HG02870 (cell line): ENCODE measurements at regions not wholly inside any gene's neighbourhood (a gene's known extent, or its start where the extent isn't known, plus 50 kb on each side); places are given as distances from the start of the nearest gene placed in this dataset.

ENCODE experiments used
- ATAC-seq: cut with Tn5 transposase; IDR thresholded peaks from one replicate; pipeline ENCODE4 v1.9.1; 2021; ENCODE audit warnings: mild to moderate bottlenecking, moderate library complexity; ENCODE audit not compliant: unreplicated experiment

DNA sequence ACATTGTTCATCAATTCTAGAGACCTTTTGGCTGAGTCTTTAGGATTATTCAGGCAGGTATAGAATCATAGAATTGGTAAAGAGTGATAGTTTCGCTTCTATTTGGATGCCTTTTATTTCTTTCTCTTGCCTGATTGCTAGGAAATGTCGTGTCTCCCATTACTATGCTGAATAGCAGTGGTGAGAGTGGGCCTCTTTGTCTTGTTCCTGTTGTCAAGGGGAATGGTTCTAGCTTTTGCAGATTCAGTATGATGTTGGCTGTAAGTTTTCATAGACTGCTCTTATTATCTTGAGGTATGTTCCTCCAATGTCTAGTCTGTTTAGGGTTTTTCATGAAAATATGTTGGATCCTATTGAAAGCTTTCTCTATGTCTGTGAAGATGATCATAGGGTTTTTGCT, 200.2 kb upstream of the PABPC4L start:
- ATAC-seq, result no peak

DNA sequence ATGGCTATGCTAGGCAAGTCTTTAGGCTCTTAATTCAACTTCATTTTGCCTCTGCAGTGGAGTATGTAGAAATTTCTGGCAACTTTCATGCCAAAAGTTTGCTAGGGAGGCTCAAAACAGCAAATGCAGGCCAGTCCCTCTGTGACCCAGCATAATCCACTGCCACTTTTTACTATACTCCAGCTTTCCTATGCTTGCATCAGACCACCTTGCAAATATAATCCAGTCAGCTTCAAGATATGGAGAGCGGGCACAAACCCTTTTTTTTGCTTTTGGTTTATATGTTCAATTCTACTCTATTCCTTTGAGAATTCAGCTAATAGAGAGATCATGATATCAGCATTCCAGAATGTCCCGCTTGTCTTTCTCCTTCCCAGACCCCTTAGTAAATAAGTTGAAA, 192.0 kb upstream of the PABPC4L start:
- no peak for ATAC-seq

DNA sequence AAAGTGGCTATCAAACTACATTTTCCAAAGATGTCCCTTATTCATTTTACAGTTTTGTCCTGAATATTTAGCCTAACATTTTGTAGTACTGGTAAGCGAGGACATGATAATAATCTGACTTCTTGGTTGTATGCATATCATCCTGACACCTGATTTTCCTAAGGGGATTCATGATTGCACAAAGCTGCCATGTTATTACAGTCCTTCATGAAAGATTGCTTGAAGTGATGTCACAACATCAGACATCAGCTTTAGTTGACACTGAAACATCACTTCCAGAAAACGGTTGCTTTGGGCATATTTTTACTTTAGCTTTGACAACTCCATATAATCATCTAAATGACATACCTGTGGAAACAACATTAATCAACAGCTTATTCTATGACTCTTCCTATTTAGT, 188.7 kb upstream of the PABPC4L start:
- ATAC-seq, result no peak

DNA sequence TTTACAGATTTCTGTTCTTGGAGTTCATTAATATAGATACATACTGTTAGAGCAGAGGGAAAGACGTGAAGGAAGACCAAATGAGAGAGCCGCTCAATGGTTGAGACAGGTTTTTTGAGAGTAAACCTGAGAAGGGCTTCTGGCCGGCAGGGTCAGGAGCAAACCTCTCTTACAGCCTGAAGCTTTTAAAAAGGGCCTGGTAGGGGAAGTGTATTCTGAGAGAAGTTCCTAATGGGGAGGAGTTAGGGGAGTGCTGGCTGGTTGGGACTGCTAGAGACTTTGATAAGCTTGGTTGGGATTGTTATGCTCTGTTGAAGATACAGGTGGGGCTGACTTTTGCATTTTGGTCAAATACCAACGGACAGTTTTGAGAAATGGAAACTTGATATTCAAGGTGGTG, 186.8 kb upstream of the PABPC4L start:
- no peak for ATAC-seq

DNA sequence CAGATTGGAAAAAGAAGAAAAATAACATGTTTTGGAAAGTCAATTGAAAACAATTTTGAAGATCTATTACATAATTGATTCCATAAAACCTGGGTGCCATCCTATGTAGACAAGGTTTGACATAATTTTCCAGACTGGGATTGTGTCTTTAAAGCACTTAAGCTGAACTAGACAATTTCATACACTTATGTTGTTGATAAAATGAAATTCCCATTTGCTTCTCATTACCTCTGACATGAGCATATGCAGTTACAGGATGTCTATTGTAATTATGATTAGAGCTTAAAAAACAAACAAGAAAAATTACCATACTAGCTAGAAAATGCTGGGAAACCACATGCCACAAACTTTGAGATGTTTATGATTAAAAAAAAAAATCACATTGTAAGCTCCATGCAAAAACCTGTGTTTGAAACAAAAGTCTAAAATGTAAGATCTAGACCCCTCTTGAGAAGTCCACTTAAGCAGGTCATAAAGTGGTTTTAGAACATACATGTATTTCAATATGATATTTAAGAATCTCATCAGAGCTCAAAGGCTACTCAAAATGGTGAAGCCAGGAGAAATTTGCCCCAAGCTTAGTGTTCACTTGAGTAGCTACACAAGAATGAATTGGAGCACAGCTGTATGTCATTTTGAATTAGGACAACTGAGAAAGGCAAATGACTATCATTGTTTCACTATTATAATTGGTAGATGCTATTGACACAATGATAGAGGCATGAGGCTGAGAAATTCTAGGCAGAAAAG, 181.1 kb upstream of the PABPC4L start:
- no peak for ATAC-seq

DNA sequence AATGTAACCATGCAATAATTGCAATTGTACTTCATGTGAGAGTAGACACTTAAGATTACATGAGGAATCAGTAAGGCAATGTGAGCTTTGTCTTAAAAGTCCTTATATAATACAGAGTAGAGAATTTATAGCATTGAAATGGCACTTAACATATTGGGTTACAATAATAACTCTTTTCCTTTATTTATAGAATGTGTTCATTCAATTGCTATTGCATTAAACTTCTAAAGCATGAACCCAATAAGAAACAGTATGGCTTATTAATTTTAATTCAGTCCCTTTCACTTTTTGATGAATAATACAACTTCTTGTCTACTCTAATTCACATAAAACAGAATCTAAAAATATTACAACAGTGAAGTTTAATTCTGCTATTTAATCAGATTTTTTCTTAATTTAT, 174.2 kb upstream of the PABPC4L start:
- no peak for ATAC-seq

DNA sequence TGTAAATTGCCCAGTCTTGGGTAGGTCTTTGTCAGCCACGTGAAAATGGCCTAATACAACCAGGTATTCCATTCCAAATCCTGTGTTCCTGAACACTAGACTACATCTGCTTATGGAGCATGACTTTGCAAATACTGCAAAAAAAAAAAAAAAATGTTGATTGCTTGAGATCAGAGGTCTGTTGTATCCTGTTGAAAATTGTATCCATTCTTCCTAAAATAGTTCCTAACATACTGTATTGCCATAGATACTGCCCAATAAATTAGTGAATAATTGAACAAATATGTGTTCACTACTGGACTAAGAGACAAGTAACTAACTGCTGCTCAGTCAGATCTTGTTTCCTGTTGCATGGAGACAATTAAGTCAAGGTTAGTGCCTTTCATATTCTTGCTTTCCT, 164.3 kb upstream of the PABPC4L start:
- ATAC-seq, result no peak

DNA sequence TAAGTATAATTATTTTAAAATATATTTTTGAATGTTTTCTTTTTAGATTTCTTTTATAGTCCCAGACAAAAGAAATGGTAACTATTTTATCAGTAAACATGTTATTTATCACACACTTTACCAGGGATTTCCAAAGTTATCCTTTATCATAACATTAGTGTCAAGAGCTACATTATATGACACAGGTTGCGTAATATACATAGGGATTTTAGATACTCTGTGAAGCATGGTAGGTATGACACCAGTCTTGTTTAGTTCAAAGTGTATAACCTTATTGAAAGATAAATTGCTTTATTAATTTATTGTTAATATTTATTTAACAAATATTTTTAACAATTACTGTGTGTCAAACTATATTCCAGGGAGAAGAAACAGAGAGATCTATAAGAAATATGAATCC, 163.3 kb upstream of the PABPC4L start:
- no peak for ATAC-seq

DNA sequence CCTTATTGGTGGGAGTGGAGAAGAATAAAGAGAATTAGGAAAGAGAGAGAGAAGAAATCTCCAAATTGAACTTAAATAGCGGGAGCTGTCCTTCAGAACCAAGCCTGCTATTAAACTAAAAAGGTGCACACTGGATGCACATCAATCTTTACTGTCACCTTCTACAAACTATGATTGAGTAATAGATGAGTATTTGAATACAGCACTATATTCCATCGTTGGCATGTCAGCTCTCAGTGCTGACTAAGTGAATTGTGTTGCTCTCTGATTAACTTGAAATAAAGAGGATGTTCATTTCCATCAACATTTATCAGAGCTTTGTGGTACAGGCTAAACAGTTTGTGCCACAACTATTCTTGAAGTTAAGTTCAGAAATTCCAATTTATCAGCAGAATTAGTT, 143.7 kb upstream of the PABPC4L start:
- no peak for ATAC-seq

DNA sequence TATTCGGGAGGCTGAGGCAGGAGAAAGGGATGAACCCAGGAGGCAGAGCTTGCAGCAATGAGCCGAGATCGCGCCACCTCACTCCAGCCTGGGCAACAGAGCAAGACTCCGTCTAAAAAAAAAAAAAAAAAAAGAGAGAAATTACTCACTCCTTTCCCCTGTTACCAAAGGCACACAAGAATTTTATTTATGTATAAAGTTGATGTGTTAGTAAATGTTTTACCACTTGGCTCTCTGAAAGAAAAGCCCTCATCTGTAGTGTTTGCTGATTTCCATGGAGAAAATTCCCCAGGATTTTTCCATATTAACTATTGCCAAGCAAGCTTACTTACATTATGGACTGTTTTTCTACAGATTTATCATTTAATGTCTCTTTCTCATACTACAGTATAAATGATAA, 142.1 kb upstream of the PABPC4L start:
- ATAC-seq, result no peak

DNA sequence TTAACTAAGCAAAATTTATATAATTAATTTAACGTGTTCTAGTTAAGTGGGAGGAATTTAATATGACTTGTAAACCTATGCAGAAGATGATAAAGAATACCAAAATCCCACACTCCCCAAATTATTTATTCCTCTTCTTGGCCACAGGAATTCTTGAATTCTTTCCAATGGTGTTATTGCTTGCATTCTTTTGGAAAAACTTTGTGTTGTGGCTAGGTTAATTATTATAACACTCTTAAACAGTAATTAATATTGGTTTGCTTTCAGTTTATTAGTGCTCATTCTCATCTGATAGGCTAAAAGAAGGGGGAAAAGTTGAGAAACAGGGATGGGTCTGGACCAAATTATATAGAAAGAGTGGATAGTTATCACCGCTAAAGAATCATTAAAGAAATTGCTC, 141.5 kb upstream of the PABPC4L start:
- ATAC-seq, result no peak

DNA sequence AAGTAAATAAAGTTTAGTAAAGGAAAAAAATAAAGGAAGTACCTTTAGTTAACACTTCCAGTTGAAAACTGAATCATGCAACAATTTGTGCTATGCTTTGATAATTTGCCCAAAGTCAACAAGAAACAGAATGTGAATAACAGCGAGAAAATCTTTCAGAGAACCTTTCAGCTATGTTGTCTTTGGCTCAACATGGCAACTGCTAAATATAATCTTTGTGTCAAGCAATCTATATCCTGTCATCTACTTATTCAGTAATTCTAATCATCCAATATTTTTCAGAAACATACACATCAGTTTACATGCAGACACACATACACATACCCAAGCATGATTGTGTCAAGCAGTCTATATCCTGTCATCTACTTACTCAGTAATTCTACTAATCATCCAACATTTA, 136.0 kb upstream of the PABPC4L start:
- no peak for ATAC-seq

DNA sequence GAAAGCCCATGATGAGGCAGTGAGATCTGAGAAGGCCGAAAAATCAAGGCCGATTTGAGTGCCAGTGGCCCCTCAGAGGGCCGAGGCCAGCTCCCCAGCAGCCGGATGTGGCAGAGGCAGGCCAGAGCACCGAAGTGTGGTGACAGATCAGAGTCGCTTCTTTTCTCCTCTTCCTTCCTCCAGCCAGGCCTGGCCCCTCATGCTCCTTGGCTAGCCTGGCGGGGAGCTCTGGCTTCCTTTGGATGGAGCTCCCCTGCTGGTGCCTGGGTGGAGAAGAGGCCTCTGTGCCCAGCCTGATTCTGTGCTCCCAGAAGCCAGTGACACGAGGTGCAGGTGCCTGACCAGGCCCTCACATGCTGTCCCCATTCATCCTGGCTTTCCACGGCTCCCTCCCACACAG, 127.2 kb upstream of the PABPC4L start:
- no peak for ATAC-seq

DNA sequence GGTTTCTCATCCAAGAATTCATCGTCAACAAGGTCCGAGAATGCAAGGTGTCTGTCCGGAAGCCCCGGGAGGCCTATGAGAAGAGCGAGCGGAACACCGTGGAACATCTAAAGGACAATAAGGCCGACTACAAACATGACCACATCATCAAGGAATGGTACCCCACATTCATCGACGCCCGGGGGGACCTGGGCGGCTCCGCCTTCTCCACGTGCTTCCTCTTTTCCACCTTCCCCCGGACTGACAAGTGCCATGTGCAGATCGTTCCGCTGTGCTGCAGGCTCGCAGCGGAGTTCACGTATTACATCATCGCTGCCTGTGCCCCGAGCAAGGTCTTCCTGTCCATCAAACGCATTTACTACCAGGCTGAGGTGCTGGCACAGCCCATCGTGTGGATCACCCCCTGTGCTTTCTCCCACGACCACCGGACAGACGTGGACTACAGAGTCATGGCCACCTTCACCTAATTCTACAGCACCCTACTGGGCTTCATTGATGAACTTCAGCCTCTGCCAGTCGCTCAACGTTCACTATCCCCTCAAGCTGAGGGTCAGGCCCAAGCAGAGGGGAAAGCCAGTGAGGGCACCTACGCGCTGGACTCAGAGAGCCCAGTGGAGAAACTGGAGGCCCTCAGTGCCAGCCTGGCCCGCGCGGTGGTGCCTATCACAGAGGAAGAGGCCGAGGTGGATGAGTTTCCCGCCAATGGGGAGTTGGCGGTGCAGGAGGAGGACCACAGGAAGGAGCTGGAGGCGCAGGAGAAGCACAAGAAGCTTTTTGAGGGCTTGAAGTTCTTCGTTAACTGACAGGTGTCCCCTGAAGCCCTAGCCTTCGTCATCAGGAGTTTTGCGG, 125.9 kb upstream of the PABPC4L start:
- no peak for ATAC-seq

DNA sequence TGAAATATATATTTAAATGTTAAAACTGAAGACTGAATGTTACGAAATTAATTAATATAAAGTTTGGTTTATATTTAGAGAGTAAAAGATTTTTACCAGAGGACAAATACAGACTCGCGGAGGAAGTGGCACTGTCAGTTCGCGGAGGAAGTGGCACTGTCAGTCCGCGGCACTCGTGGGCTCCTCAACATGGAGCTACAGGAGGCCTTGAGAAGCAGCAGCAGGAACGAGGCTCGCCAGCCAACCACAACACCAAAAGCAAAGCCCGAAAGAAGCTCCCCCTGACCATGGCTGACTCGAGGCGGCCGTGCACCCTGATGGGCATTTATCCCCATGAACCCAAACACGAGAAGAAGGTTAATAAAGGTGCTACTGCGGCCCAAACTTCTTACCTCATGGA, 125.3 kb upstream of the PABPC4L start:
- ATAC-seq, result no peak

DNA sequence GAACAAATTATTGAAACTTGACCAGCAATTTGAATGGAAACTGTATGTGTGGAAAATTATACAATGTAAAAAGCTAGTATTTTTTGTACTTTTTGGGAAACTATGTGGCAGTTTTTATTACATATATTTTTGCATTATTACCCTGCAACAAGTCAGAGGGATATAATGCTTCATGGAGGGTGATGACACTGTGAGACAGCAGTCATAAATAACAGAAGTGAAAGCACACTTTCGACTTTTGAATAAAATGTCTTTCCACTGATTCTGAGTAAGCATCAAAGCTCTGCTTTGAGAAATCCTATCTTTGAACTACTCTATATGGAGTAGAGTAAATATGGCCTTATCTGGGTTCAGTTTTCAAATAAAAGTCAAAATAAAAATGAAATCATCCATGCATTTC, 122.6 kb upstream of the PABPC4L start:
- ATAC-seq, result no peak

DNA sequence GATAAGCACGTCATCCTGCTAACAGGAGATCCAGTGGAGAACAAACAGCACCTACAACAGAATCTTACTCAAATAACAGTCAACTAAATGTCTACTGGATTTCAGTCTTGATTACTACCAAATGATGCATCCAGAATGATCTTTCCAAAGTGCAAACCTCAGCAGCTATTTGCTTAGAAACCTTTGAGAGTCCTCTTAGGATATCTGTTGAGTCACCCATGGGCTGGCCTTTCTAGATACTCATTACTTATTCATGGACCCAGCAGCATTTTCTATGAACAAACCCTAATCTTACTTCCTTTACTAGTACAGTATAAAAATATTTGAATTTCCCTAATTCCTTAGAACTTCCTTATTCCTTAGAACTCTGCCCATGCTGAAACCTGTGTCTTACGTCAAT, 118.5 kb upstream of the PABPC4L start:
- no peak for ATAC-seq

DNA sequence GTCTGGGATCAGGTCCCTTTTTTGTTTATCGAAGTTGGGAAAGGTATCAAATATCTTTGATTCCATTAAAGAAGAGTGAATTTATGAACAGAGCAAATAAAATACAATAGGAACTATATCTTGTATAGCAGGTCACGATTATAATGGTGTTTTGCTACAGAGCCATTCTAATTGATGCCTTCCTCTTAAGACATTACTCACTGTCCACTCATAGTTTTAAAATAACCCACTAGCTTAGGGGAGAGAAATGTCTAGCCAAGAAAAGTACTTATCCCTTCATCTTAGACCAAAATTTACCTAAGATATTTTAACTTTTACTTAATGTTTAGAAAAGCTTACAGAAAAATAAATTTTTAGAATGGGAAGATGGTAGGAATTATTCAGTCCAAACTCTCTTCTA, 112.0 kb upstream of the PABPC4L start:
- no peak for ATAC-seq

DNA sequence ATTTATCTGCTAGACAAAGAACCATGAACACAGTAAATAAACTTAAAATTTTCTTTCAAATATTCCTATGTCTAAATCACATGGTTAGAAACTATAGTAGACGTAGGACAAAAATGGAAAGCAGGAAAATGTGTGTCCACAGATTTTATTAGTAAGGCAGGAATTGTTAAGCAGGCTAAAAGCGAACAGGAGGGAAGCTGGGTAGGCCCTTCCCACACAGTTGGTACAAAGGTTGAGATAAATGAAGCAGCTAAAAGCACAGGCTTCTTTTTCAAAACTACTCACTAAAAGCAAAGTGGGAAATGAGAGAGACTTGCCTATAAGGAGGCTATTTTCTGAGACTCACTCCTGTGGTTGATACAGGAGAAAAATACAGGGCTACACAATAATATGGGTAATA, 108.1 kb upstream of the PABPC4L start:
- ATAC-seq, result no peak

DNA sequence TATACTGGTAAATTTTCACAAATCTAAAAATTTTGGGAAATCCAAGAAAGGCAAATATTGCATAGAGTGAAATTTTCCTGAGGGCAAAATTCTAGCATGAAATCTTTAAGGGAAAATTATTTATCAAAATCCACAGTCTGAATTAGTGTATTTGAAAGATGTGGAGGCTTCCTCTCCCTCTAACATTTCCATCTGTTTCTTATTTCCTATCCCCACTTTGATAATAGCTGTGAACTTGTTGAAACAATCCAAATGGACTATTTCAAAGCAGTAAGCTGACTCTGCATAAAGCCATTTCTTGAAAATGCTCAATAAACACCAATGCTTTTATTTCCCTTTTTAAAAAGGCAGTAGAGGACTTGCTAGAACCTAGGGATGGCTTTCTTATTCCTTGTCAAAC, 107.3 kb upstream of the PABPC4L start:
- ATAC-seq, result no peak

DNA sequence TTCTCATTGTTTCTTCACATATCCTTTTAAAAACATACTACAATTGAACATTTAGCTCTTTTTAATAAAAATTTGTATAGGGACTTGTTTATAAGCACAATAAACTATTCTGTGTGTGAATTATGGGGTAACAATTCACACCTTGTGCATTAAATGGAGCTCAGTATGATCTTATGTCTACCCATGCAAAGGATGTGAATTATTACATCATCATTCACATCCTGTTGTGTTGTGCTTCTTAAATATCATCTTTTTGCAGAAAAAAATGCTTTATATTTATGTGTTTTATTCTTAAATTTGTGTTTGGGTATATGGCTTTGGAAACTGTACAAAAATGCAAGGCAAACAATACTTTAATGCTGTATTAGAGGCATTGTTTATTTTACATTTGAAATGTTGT, 96.7 kb upstream of the PABPC4L start:
- no peak for ATAC-seq

DNA sequence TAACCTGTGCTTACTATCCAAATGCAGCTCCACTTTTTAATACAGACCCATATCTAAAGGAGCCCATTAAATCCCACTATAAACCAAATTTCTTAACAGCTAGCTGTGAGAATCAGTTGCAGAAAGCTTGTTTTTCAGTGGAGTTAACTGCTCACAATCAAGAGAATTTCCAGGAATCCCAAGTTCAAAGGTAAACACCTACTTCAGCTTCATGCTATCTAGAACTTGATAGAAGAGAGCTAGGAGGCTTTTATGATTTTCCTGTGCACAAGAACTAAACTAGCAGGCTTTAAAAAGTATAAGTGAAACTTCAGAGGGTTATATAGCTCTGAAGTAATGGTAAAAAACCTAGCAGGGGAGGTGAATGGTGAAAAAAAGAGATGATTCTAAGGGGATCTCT, 96.2 kb upstream of the PABPC4L start:
- ATAC-seq, result no peak

DNA sequence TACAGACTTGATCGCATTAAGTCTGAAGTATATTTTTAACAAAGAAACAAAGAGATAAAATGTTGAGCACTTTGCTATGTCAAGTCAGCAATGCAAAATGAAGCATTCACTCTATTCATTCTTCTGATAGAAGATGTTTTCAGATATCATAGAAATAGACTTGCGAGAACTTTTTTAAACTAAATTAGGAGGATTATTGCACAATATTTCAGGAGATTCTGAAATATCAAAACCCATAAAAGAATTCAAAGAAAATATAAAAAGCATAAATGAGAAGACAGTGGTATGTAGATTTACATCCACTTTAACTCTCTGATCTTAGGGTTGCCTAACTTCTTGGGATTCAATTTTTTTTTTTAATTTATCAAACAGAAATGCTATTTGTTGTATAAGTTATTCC, 81.1 kb upstream of the PABPC4L start:
- ATAC-seq, result no peak
